Duodenal mucosa (tissue), 2 donors: ENCODE measurements at regions not wholly inside any gene's neighbourhood (a gene's known extent, or its start where the extent isn't known, plus 50 kb on each side); places are given as distances from the start of the nearest gene placed in this dataset.

ENCODE experiments used
- H3K27ac ChIP-seq: one replicate; pipeline ENCODE4 v1.7.0; 2013; ENCODE audit warnings: low read depth, low read length
- H3K27me3 ChIP-seq, 2 donors: one replicate each; pipeline ENCODE4 v1.7.0; 2013; ENCODE audit warnings: low read length in 2 of 2, control low read depth in 1 of 2; ENCODE audit not compliant: insufficient read depth in 2 of 2, control insufficient read depth in 1 of 2
- H3K36me3 ChIP-seq, 2 donors: one replicate each; pipeline ENCODE4 v1.7.0; 2013; ENCODE audit warnings: low read length in 2 of 2, control low read depth in 1 of 2; ENCODE audit not compliant: insufficient read depth in 2 of 2, control insufficient read depth in 1 of 2
- H3K4me1 ChIP-seq, 2 donors: one replicate each; pipeline ENCODE4 v1.7.0; 2013; ENCODE audit warnings: low read length in 2 of 2, control low read depth in 1 of 2; ENCODE audit not compliant: insufficient read depth in 2 of 2, control insufficient read depth in 1 of 2
- H3K4me3 ChIP-seq, 2 donors: one replicate each; pipeline ENCODE4 v1.7.0; 2013; ENCODE audit warnings: low read length in 2 of 2, low read depth in 1 of 2
- H3K9ac ChIP-seq, 2 donors: one replicate each; pipeline ENCODE4 v1.7.0; 2013; ENCODE audit warnings: low read length in 2 of 2, low read depth in 1 of 2
- H3K9me3 ChIP-seq, 2 donors: one replicate each; pipeline ENCODE4 v1.7.0; 2013; ENCODE audit warnings: low read length in 2 of 2, control low read depth in 1 of 2; ENCODE audit not compliant: control insufficient read depth in 1 of 2

DNA sequence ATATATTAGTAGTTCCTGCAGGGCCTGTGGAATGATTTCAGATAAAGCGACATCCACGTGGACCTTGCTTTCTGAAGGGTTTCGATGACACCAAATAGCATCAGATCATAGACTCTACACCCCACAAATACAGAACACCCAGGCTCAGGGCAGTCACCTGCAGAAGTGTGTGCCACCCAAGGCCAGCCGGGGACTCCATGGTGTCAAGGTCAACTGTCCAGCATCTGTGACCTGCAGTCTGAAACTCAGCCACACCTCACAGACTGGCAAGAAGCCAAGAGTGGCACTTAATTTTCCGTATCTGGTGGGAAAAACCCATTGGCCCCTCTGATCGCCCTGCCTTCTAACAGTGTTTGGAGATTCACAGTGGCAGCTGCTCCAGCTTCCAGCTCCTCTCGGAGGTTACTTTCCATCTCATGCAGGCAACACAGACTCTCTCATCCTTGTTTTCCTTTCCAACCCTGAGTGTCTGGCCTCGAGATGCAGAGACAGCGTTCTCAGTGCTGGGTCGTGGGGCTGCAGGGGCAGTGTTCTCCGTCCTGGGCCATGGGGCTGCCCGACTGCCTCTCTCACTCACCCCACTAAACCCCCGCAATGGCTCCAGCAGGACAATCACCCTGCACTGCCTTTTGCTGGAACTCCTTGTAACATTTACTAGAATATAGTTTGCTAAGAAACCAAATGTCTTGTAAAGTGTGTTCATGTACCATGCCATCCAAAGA, 221.9 kb downstream of the IRX2 start:
- Histone ChIP-seq H3K36me3 (no peaks in the 10 kb centered on the region), H3K4me3 (no peak overlapping the region), H3K27ac (no peak overlapping the region), H3K9me3 (peaks cover 5 to 27% of the 10 kb centered on the region in 2 donors), H3K4me1 (no peaks in the 10 kb centered on the region), H3K9ac (no peak overlapping the region), H3K27me3 (no peaks in the 10 kb centered on the region)

DNA sequence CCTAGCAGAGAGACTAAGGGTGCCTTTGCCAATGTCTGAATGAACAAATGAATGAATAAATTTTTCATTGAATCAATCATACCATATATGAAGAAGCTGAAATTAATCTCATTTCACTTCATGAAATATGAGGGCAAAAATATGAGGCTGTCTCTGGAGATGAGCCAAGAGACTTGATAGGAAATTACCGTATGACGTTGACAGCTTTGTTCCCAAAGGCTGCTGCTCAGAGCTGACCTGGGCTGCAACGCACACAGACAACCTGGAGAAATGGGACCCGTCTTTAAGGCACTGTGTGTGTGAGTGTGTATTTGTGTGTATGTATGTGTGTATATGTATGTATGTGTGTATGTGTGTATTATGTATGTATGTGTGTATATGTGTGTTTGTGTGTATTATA, 226.1 kb downstream of the IRX2 start:
- Histone ChIP-seq H3K27ac (no peak overlapping the region), H3K36me3 (no peaks in the 10 kb centered on the region), H3K4me3 (no peak overlapping the region), H3K9ac (no peak overlapping the region), H3K4me1 (no peaks in the 10 kb centered on the region), H3K9me3 (peaks cover 0 to 11% of the 10 kb centered on the region in 2 donors), H3K27me3 (no peaks in the 10 kb centered on the region)

DNA sequence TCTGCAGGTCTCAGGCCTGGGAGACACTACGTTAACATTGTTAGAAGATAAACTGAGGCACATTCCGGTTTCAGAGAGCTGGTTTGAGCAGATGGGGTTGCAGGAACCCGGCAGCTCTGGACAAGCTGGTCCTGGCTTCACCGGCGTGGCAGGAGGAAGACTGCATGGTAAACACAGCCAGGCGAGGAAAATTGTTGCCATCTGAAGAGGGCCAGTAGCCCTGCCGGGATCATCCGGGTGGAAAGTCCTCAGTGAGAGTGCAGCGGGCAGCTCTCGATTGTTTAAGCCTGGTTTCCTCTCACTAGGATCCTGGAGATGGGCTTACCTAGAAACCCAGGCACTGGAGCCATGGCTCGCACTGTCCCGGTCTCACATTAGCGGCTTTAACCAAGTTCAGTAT, 226.9 kb downstream of the IRX2 start:
- Histone ChIP-seq H3K4me3 (no peak overlapping the region), H3K27ac (no peak overlapping the region), H3K27me3 (no peaks in the 10 kb centered on the region), H3K9ac (no peak overlapping the region), H3K9me3 (peaks cover 0 to 11% of the 10 kb centered on the region in 2 donors), H3K36me3 (no peaks in the 10 kb centered on the region), H3K4me1 (no peaks in the 10 kb centered on the region)

DNA sequence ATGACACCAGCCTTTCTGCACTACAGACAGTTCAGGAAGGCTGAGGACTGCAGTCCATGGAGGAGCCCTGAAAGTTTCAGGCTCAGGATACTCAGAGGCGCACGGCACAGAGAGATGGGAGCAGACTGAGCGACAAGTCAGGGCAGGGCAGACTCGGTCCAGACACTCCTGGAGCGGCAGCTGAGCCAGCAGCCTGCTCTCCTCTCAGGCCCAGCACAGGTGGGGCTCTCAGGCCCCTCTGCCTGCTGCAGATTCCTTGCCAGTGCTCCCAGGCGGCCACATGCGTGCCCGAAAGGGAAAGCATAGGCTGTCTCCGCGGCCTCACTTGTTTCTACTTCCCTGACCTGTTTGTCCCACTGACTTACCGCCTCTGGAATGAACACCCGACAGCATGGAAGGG, 228.3 kb downstream of the IRX2 start:
- Histone ChIP-seq H3K4me1 (no peaks in the 10 kb centered on the region), H3K4me3 (no peak overlapping the region), H3K27me3 (no peaks in the 10 kb centered on the region), H3K9ac (no peak overlapping the region), H3K27ac (no peak overlapping the region), H3K9me3 (peaks cover 0 to 11% of the 10 kb centered on the region in 2 donors), H3K36me3 (no peaks in the 10 kb centered on the region)

DNA sequence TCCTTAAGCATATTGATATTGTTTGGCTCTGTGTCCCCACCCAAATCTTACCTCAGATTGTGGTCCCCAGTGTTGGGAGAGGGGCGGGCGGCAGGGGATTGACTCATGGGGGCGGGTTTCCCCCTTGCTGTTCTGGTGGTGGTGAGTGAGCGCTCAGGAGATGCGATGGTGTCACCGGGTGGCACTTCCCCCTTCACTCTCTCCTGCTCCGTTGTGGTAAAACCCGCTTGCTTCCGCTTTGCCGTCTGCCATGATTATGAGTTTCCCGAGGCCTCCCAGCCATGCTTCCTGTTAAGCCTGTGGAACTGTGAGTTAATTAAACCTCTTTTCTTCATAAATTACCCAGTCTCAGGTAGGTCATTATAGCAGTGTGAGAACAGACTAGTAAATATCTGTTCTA, 229.1 kb downstream of the IRX2 start:
- H3K4me1 ChIP-seq = no peaks in the 10 kb centered on the region
- H3K4me3 ChIP-seq = no peak overlapping the region
- no peak overlapping the region for H3K9ac ChIP-seq
- no peak overlapping the region for H3K27ac ChIP-seq
- peaks cover 0 to 10% of the 10 kb centered on the region in 2 donors for H3K9me3 ChIP-seq
- H3K36me3 ChIP-seq = no peaks in the 10 kb centered on the region
- no peaks in the 10 kb centered on the region for H3K27me3 ChIP-seq

DNA sequence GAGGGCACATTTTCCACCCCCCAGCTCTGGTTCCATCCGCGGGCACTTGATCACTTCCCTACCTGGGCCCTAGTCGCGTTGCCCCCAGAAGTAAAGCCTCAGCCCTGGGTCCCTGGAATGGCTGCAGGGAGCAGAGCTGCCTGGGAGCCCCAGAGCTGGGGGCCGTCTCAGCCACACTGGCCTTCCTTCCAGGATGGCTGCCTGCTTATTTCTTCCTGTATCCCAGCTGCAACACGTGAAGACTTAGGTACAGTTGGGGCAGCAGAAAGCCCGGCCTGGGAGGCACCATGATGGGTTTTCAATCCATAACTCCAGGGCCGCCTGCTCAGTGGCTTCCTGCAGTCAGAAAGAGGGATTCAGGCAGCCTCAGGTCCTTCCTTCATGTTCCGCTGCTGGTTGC, 232.3 kb downstream of the IRX2 start:
- Histone ChIP-seq H3K4me3 (no peak overlapping the region), H3K27ac (no peak overlapping the region), H3K9ac (no peak overlapping the region), H3K36me3 (no peaks in the 10 kb centered on the region), H3K9me3 (no peaks in the 10 kb centered on the region), H3K27me3 (no peaks in the 10 kb centered on the region), H3K4me1 (no peaks in the 10 kb centered on the region)

DNA sequence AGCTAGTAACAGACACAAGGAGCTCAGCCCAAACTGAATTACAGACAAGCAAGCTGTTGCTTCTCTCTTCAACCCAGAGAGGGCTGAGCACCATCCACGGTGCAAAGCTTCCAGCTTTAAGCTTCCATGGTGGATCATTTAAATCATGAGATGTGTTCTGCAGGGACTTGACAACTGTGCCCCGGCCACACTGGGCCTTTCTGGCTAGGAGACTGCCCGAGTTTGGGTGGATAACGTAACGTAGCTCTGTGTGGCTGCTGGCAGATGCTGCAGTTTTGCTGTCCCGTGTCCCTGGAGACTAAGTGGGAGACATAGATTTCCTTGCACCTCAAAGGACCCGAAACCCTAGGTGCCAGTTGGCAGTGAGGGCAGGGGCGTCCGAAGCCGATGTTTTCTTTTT, 234.0 kb downstream of the IRX2 start:
- Histone ChIP-seq H3K27ac (no peak overlapping the region), H3K4me3 (no peak overlapping the region), H3K27me3 (no peaks in the 10 kb centered on the region), H3K9me3 (no peaks in the 10 kb centered on the region), H3K4me1 (no peaks in the 10 kb centered on the region), H3K9ac (no peak overlapping the region), H3K36me3 (no peaks in the 10 kb centered on the region)

DNA sequence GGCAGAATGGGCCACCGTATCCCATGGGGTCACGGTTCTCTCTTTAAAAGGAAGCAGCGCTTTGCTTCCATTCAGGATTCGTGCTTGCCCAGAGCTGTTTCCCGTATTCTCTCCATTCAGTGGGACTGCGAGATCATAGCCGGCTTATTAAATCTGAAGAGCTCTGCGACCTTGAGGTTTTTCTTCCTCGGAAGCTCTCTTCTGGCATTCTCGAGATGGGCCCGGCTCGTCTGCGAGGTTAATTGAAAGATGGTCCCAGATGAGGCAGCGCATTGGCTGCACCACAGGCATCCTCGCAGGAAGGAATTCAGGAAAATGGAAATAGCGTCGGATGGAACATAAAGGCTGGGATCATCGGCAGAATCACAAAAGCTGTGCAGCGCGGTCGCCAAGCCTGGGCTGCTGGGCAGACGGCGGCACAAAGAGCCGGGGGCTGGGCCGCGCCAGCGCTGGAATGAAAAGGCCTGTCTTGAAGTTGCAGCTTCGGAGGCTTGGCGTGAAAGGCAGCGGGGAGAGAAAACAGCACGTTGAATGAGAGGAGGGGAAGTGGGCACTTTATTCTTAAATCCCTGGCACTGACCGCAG, 236.2 kb downstream of the IRX2 start:
- Histone ChIP-seq H3K27me3 (no peaks in the 10 kb centered on the region), H3K4me3 (no peak overlapping the region), H3K9me3 (no peaks in the 10 kb centered on the region), H3K9ac (no peak overlapping the region), H3K4me1 (no peaks in the 10 kb centered on the region), H3K36me3 (no peaks in the 10 kb centered on the region), H3K27ac (no peak overlapping the region)

DNA sequence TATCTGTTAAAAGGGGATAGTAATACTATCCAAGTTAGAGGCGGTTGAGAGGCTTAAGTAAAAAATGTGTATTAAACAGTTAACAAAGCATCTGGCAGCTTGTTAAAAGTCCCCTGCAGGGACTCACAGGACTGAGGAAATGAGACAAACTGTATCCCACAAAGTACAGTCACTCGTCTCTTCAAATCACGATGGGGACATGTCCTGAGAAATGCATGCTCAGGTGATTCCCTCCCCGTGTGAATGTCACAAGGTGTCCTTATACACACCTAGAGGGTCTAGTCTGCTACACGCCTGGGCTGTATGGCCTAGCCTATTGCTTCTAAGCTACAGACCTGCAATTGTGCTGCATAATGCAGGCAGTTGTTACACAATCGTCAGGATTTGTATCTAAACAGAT, 237.0 kb downstream of the IRX2 start:
- Histone ChIP-seq H3K9ac (no peak overlapping the region), H3K9me3 (no peaks in the 10 kb centered on the region), H3K36me3 (no peaks in the 10 kb centered on the region), H3K4me3 (no peak overlapping the region), H3K27ac (no peak overlapping the region), H3K4me1 (no peaks in the 10 kb centered on the region), H3K27me3 (no peaks in the 10 kb centered on the region)

DNA sequence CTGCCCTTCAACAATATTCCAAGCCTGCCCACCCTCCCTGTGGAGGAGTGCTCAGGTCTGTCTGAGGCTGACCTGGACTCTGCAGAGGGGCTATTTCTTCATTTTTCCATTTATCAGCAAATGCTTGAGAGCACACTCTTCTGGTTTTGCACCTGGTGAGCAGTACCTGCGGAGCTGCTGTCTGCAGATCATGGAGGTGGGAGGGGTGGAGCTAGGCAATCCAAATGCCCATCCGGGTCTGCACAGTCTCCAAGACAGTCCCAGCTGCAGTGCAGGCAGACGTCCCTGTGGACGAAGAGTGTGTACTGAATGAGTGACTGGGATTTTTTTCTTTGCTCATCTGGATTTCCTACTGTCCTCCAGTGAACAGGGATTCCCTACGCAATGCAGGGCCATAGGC, 239.8 kb downstream of the IRX2 start:
- H3K9ac ChIP-seq = no peak overlapping the region
- H3K27me3 ChIP-seq = no peaks in the 10 kb centered on the region
- H3K4me3 ChIP-seq = no peak overlapping the region
- H3K4me1 ChIP-seq = no peaks in the 10 kb centered on the region
- no peak overlapping the region for H3K27ac ChIP-seq
- H3K9me3 ChIP-seq = no peaks in the 10 kb centered on the region
- no peaks in the 10 kb centered on the region for H3K36me3 ChIP-seq
